GM12891 (cell line): ENCODE measurements at regions not wholly inside any gene's neighbourhood (a gene's known extent, or its start where the extent isn't known, plus 50 kb on each side); places are given as distances from the start of the nearest gene placed in this dataset.
A peak's percentile ranks its signal among the peaks of the same experiment; 100 is the strongest.

Experiments used
- POLR2A ChIP-seq: IDR thresholded peaks from 2 replicates; pipeline ENCODE4 v1.6.1; 2011; ENCODE audit warnings: low read depth, low read length, control low read depth
- POLR2AphosphoS5 ChIP-seq: IDR thresholded peaks from 2 replicates; pipeline ENCODE4 v1.6.1; 2011; ENCODE audit warnings: low read depth, low read length, control low read depth
- SPI1 ChIP-seq: IDR thresholded peaks from 2 replicates; pipeline ENCODE4 v1.6.1; 2011; ENCODE audit warnings: low read depth, low read length, control low read depth

- TF ChIP-seq POLR2AphosphoS5 = no peak
- no peak for TF ChIP-seq POLR2A
- peak; percentile 45; the same call in 1 of the 2 replicates for TF ChIP-seq SPI1
Measured at GRCh38 chr2:48113767-48114166, 200.7 kb upstream of the FOXN2 start.
